ENCODE measurements at regions not wholly inside any gene's neighbourhood (a gene's known extent, or its start where the extent isn't known, plus 50 kb on each side); places are given as distances from the start of the nearest gene placed in this dataset.
"Not testable (repeated sequence)": the region's sequence is repeated elsewhere in the genome, so short reads cannot be mapped to it uniquely, and the experiment has no call there.

GRCh38 chr9:1927546-1927945 lies 87.6 kb upstream of the SMARCA2 start:
- Mint-ChIP-seq H3K27ac (no peak overlapping the region), H3K36me3 (no peaks in the 10 kb centered on the region), H3K4me3 (no peak overlapping the region), H3K9me3 (peaks cover 4% of the 10 kb centered on the region), H3K4me1 (peaks cover 4% of the 10 kb centered on the region), H3K27me3 (ENCODE audit: low read depth) (peaks cover 5% of the 10 kb centered on the region)
- no peak for DNase-seq (ENCODE audit: low spot score in 2 of 2, unreplicated experiment in 2 of 2)
- no peak for TF ChIP-seq CTCF (IDR thresholded peaks at IDR 0.05; ENCODE audit: unreplicated experiment)

GRCh38 chr9:1929134-1929533 lies 86.0 kb upstream of the SMARCA2 start:
- H3K36me3 Mint-ChIP-seq, result no peaks in the 10 kb centered on the region
- peaks cover 7% of the 10 kb centered on the region for H3K27me3 Mint-ChIP-seq (ENCODE audit: low read depth)
- H3K9me3 Mint-ChIP-seq, result peaks cover 6% of the 10 kb centered on the region
- TF ChIP-seq CTCF (IDR thresholded peaks at IDR 0.05; ENCODE audit: unreplicated experiment), result no peak
- H3K4me1 Mint-ChIP-seq, result peaks cover 4% of the 10 kb centered on the region
- DNase-seq (ENCODE audit: low spot score in 2 of 2, unreplicated experiment in 2 of 2), result no peak
- H3K4me3 Mint-ChIP-seq, result no peak overlapping the region
- H3K27ac Mint-ChIP-seq, result no peak overlapping the region

- no peak overlapping the region for H3K27ac Mint-ChIP-seq
- H3K4me3 Mint-ChIP-seq, result no peak overlapping the region
Measured at GRCh38 chr9:1929722-1930244, 85.4 kb upstream of the SMARCA2 start.

GRCh38 chr9:1930245-1930736 lies 84.9 kb upstream of the SMARCA2 start:
- DNase-seq (ENCODE audit: low spot score in 2 of 2, unreplicated experiment in 2 of 2); H3K4me1 Mint-ChIP-seq; H3K27ac Mint-ChIP-seq; H3K9me3 Mint-ChIP-seq; H3K4me3 Mint-ChIP-seq; H3K27me3 Mint-ChIP-seq (ENCODE audit: low read depth); H3K36me3 Mint-ChIP-seq: not testable (repeated sequence)

More at GRCh38 chr9:1929722-1930244, 85.4 kb upstream of the SMARCA2 start:
- peaks cover 4% of the 10 kb centered on the region for H3K4me1 Mint-ChIP-seq
- H3K9me3 Mint-ChIP-seq, result peaks cover 6% of the 10 kb centered on the region
- no peaks in the 10 kb centered on the region for H3K36me3 Mint-ChIP-seq
- H3K27me3 Mint-ChIP-seq (ENCODE audit: low read depth), result peaks cover 7% of the 10 kb centered on the region
- no peak for TF ChIP-seq CTCF (IDR thresholded peaks at IDR 0.05; ENCODE audit: unreplicated experiment)
- DNase-seq (ENCODE audit: low spot score in 2 of 2, unreplicated experiment in 2 of 2), result no peak

GRCh38 chr9:1938135-1938534 lies 77.0 kb upstream of the SMARCA2 start:
- no peak for TF ChIP-seq CTCF (IDR thresholded peaks at IDR 0.05; ENCODE audit: unreplicated experiment)
- no peak for DNase-seq (ENCODE audit: low spot score in 2 of 2, unreplicated experiment in 2 of 2)
- peaks cover 7% of the 10 kb centered on the region for H3K9me3 Mint-ChIP-seq
- no peaks in the 10 kb centered on the region for H3K36me3 Mint-ChIP-seq
- no peaks in the 10 kb centered on the region for H3K4me1 Mint-ChIP-seq
- H3K27ac Mint-ChIP-seq, result no peak overlapping the region
- H3K27me3 Mint-ChIP-seq (ENCODE audit: low read depth), result peaks cover 1% of the 10 kb centered on the region
- no peak overlapping the region for H3K4me3 Mint-ChIP-seq

GRCh38 chr9:1938675-1939170 lies 76.4 kb upstream of the SMARCA2 start:
- Mint-ChIP-seq H3K27me3 (ENCODE audit: low read depth) (peaks cover 1% of the 10 kb centered on the region), H3K4me1 (no peaks in the 10 kb centered on the region), H3K36me3 (no peaks in the 10 kb centered on the region), H3K9me3 (peaks cover 7% of the 10 kb centered on the region), H3K4me3 (no peak overlapping the region), H3K27ac (no peak overlapping the region)
- DNase-seq (ENCODE audit: low spot score in 2 of 2, unreplicated experiment in 2 of 2), result no peak
- TF ChIP-seq CTCF (IDR thresholded peaks at IDR 0.05; ENCODE audit: unreplicated experiment), result no peak

Data from mesothelial cell of epicardium (in vitro differentiated cells).